GM18511 (cell line): ENCODE measurements at regions not wholly inside any gene's neighbourhood (a gene's known extent, or its start where the extent isn't known, plus 50 kb on each side); places are given as distances from the start of the nearest gene placed in this dataset.
"Not testable (repeated sequence)": the region's sequence is repeated elsewhere in the genome, so short reads cannot be mapped to it uniquely, and the experiment has no call there.

ENCODE experiments used
- ATAC-seq: cut with Tn5 transposase; IDR thresholded peaks from one replicate; pipeline ENCODE4 v1.9.1; 2021; ENCODE audit warnings: mild to moderate bottlenecking, moderate library complexity; ENCODE audit not compliant: unreplicated experiment

DNA sequence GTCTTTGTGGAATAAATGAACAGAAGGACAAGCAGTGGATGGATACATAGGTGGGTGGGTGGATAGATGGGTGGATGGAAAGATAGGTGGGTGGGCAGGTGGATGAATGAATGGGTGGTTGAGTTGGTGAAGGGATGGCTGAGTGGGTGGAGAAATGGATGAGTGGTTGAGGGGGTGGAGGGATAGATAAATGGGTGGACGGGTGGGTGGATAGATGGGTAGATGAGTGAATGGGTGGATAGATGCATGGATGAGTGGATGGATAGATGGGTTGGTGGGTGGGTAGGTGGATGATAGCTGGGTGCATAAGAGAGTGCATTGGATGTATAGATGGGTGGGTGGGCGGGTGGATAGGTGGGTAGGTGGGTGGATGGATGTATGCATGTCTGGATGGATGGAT lies 63.5 kb downstream of the UNC93B1 start:
- not testable (repeated sequence) for ATAC-seq

- ATAC-seq = not testable (repeated sequence)
Observed at GRCh38 chr11:67938964-67939363, 64.9 kb downstream of the UNC93B1 start.

- not testable (repeated sequence) for ATAC-seq
Observed at GRCh38 chr11:67938371-67938770, 65.5 kb downstream of the UNC93B1 start.

DNA sequence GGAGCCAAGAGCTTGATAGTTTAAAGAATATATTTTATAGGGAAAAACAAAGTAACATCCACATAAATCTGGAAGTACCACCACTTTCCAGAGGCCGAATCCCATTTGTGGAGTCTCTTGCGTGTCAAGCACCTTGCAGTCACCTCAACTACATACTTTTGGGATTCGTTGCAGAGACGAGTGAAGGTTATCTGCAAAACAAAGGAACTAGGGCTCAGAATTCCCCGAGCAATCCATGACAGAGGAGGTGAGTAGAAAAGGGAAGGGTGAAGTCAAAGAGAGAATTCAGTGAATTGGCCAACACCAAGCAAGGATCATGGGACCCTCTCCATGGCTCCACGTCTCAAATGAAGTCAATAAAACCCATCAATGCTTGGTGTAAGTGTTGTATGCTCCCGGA lies 80.3 kb downstream of the UNC93B1 start:
- not testable (repeated sequence) for ATAC-seq

DNA sequence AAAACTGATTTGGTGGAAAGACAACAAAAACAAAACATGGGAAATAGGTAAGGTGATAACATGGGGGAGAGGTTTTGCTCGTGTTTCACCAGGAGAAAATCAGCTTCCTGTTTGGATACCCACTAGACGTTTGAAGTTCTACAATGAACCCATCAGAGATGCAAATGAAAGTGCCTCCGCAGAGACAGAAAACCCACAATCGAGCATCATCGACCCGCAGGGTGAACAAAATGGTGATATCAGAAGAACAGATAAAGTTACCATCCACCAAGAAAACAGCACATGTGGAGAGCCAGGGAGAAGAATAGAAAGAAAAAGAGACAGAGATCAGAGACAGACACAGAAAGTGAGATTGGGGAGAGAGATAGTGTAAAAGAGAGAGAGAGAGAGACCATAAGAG lies 83.4 kb downstream of the UNC93B1 start:
- not testable (repeated sequence) for ATAC-seq

- ATAC-seq = not testable (repeated sequence)
Observed at GRCh38 chr11:67912184-67912583, 91.7 kb downstream of the UNC93B1 start.

GRCh38 chr11:67911211-67911610 lies 92.7 kb downstream of the UNC93B1 start:
- not testable (repeated sequence) for ATAC-seq

DNA sequence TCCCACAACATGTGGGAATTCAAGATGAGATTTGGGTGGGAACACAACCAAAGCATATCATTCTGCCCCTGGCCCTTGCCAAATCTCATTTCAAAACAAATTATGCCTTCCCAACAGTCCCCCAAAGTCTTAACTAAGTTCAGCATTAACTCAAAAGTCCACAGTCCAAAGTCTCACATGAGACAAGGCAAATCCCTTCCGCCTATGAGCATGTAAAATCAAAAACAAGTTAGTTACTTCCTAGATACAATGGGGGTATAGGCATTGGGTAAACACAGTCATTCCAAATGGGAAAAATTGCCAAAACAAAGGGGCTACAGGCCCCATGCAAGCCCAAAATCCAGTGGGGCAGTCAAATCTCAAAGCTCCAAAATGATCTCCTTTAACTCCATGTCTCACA lies 93.1 kb downstream of the UNC93B1 start:
- ATAC-seq = not testable (repeated sequence)

GRCh38 chr11:67906969-67907368 lies 96.9 kb downstream of the UNC93B1 start:
- ATAC-seq = not testable (repeated sequence)

DNA sequence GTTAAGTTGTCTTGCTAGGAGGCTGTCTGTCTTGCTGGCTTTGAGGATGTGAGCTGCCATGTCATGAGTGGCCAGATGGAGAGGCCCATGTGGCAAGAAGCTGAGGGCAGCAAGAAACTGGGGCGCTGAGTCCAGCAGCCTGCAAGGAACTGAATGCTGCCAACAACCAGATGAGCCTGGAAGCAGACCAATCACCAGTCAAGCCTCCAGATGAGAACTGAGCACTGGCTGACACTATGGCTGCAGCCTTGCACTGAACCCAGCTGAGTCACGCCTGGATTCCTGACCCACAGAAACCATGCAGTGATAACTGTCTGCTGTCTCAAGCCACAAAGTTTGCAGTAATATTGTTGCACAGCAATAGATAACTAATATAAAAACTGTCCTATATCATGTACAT lies 104.4 kb downstream of the UNC93B1 start:
- not testable (repeated sequence) for ATAC-seq

DNA sequence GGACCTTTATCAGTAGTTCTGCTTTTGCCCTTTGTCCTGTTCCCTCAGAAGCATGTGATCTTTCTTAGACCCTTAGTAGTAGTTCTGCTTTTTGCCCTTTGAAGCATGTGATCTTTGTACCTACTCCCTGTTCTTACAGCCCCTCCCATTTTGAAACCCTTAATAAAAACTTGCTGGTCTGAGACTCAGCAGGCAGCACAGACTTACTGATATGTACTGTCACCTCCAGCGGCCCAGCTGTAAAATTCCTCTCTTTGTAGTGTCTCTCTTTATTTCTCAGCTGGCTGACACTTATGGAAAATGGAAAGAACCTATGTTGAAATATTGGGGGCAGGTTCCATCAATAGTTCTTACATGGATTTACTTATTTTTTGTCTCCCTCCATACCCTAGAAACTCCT lies 110.4 kb downstream of the UNC93B1 start:
- ATAC-seq = not testable (repeated sequence)

GRCh38 chr11:67889646-67890045 lies 114.3 kb downstream of the UNC93B1 start:
- not testable (repeated sequence) for ATAC-seq

DNA sequence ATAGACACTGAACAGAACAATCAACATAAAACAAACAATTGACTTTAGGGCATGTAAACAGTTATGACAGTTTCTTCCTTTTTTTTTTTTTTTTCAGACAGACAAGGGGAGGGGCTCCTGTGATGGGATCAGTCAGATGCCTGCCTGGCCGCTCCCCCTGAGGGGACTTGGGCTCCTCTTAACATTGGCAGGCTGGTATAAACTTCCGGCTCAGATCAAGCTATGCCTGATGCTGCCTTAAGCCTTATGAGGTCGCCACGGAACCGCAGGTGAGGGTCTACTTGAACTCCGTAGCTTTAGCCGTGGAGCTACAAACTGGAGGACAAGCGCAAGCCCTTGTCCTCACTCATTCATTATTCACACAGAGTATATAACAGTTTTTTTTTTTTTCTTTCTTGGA lies 115.8 kb downstream of the UNC93B1 start:
- ATAC-seq = not testable (repeated sequence)

DNA sequence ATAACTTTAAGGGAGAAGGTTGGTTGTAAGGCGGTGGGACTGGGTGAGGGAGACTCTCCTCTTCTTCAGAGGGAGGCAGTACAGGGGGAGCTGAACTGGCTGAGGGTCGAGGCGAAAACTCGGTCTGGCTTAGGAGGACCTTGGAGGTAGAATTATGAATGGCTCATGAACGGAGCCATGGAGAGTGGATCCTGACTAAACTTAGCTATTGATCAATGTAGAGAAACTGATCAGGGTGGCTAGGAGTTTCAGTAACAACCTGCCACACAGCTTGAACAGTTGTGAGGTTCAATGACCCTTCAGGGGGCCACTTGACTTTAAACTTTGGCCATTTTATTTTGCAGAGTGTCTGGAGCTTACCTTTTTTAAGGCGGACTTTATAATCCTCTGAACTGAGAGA lies 117.2 kb downstream of the UNC93B1 start:
- ATAC-seq = not testable (repeated sequence)

- not testable (repeated sequence) for ATAC-seq
Observed at GRCh38 chr11:67886207-67886606, 117.7 kb downstream of the UNC93B1 start.

GRCh38 chr11:67885574-67885973 lies 118.3 kb downstream of the UNC93B1 start:
- not testable (repeated sequence) for ATAC-seq

DNA sequence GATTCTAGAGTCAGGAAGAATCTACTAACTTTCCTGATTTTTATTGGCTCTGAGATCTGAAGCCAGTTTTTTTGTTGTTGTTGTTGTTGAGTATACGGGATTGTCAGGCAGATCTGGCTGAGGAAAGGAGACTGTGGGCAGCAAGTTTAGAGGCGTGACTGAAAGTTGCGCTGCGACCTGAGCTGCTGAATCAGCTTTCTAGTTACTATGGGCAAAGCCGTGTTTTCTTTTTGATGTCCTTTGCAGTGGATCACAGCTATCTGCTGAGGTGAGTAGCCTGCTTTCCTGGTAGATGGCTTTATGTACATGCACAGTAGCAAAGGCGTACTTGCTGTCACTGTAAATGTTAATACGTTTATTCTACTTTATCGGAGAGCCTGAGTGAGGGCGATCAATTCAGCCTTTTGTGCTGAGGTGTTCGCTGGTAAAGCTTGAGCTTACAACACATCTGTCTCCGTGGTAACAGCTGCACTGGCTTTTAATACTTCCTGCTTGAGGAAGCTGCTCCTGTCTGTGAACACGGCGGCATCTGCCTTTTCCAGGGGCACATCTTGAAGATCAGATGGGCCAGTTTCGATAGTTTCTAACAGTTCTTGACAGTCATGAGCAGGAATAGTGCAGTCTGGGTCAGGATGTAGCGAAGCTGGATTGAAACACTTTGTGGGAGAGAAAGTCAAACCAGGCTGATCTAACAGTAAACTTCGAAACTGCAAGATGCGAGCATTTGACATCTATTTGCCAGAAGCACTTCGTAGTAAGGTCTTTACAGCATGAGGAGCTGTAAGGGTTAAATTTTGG lies 118.9 kb downstream of the UNC93B1 start:
- ATAC-seq = not testable (repeated sequence)

GRCh38 chr11:67884073-67884757 lies 119.7 kb downstream of the UNC93B1 start:
- not testable (repeated sequence) for ATAC-seq

GRCh38 chr11:67882304-67882703 lies 121.6 kb downstream of the UNC93B1 start:
- ATAC-seq = not testable (repeated sequence)

GRCh38 chr11:67881836-67882235 lies 122.1 kb downstream of the UNC93B1 start:
- ATAC-seq = not testable (repeated sequence)

DNA sequence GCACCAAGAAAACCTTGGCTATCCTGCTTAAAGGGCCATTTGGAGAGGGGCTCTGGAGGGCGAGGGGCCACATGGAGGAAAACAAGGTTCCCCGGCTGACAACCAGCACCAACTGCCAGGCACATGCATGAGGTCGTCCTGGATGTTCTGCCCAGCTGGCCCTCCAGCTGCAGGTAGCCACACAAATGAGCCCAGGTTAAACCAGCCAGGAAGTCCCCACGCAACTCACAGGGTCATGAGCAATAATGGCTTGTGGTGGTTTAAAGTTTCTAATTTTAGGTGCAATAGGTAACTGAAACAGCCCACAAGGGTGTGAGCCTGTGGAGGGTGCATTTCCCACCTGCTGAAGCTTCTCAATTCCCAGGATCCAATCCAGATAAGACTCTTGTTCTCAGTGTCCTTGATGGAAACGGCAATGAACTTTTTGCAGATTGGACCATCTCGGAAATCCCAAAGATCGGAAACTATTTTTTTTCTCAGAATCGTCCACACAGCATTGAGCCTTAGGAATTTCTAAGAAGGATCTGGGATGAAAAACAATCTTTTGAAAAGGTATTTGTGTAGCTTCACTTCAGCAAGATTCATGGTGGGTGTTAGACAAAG lies 123.2 kb downstream of the UNC93B1 start:
- not testable (repeated sequence) for ATAC-seq

DNA sequence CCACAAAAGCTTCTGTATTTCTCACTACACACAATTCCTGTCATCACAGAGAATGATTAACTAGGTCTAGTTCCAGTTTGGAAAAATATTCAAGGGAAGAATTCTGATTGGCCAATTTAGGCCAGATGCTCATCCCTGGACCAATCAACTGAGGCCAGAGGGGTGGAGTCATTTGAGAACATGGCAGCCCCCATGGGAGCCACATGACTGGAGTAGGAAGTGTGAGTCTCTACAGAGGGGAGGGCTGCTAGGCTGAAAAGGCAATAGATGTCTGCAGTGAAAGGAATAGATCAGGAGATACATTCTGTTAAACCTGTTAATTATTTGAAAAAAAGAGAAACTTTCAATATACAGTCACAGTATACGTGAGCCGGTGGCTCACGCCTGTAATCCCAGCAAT lies 125.2 kb downstream of the UNC93B1 start:
- not testable (repeated sequence) for ATAC-seq
